PC-9 (cell line): ENCODE measurements at regions not wholly inside any gene's neighbourhood (a gene's known extent, or its start where the extent isn't known, plus 50 kb on each side); places are given as distances from the start of the nearest gene placed in this dataset.

Experiments used
- BruUV-seq: library from RNA; stranded (reverse); fragments of 400-500 nt; replicated peaks from 2 replicates; lab custom pipeline; 2021; lab: Mats Ljungman, UMichigan
- CTCF ChIA-PET: fragments of 300-600 bp; sonication (Branson Sonifier 250); formaldehyde crosslinking; loops from one replicate; lab custom pipeline; 2022; ENCODE audit warnings: antibody characterized with exemption; lab: Charles Lee
- POLR2A ChIA-PET: fragments of 300-600 bp; sonication (Branson Sonifier 250); formaldehyde crosslinking; loops from one replicate; lab custom pipeline; 2022; ENCODE audit warnings: antibody characterized with exemption; ENCODE audit not compliant: unreplicated experiment; lab: Charles Lee
- DNase-seq, 2 experiments: peaks; one replicate each; pipeline versions ENCODE4 v3.0.0 to v3.0.0-alpha.2; 2015 to 2022; ENCODE audit warnings: mixed read lengths in 1 of 2
- H2AFZ ChIP-seq: fragments of 200-600 bp; sonication (generic); 2 replicates; pipeline ENCODE4 v1.8.1; 2017; ENCODE audit warnings: antibody characterized with exemption
- H3F3A ChIP-seq: fragments of 200-600 bp; sonication (generic); 2 replicates; pipeline ENCODE4 v1.8.1; 2017; ENCODE audit warnings: antibody characterized with exemption, mild to moderate bottlenecking, low read depth; ENCODE audit not compliant: insufficient read depth
- H3K27ac ChIP-seq: fragments of 200-600 bp; sonication (generic); 2 replicates; pipeline ENCODE4 v1.6.1; 2016; ENCODE audit warnings: mixed run types
- H3K27me3 ChIP-seq: fragments of 200-600 bp; sonication (generic); 2 replicates; pipeline ENCODE4 v1.6.1; 2016; ENCODE audit warnings: low read depth, mixed run types; ENCODE audit not compliant: insufficient read depth
- H3K36me3 ChIP-seq: fragments of 200-600 bp; sonication (generic); 2 replicates; pipeline ENCODE4 v1.6.1; 2016; ENCODE audit warnings: low read depth, mixed run types
- H3K4me1 ChIP-seq: fragments of 200-600 bp; sonication (generic); replicated peaks from 2 replicates; pipeline ENCODE4 v1.6.1; 2016; ENCODE audit warnings: mixed run types; ENCODE audit not compliant: insufficient read depth
- H3K4me2 ChIP-seq: fragments of 200-600 bp; sonication (generic); 2 replicates; pipeline ENCODE4 v1.6.1; 2017; ENCODE audit warnings: mixed run types
- H3K4me3 ChIP-seq: fragments of 200-600 bp; sonication (generic); 2 replicates; pipeline ENCODE4 v1.6.1; 2016; ENCODE audit warnings: mixed run types
- H3K79me2 ChIP-seq: fragments of 200-600 bp; sonication (generic); 2 replicates; pipeline ENCODE4 v1.6.1; 2017; ENCODE audit warnings: low read depth, mixed run types
- H3K9me2 ChIP-seq: fragments of 200-600 bp; sonication (generic); 2 replicates; pipeline ENCODE4 v1.8.1; 2017; ENCODE audit warnings: mild to moderate bottlenecking; ENCODE audit not compliant: insufficient read depth
- H3K9me3 ChIP-seq: fragments of 200-600 bp; sonication (generic); 2 replicates; pipeline ENCODE4 v1.8.1; 2016; ENCODE audit warnings: low read depth; ENCODE audit not compliant: insufficient read depth
- H4K20me1 ChIP-seq: fragments of 200-600 bp; sonication (generic); 2 replicates; pipeline ENCODE4 v1.8.1; 2017; ENCODE audit not compliant: insufficient read depth
- EZH2 ChIP-seq: fragments of 200-600 bp; sonication (generic); IDR thresholded peaks from 2 replicates; pipeline ENCODE4 v1.8.0; 2017; ENCODE audit warnings: antibody characterized with exemption, low read depth
- intact Hi-C: fragments of 100-400 bp; cut with micrococcal nuclease; formaldehyde crosslinking; loops from one replicate; pipeline ENCODE4 v1.10.0; 2022; ENCODE audit not compliant: unreplicated experiment
- TF ChIP-seq, protein P1 (sequence below): fragments of 200-600 bp; sonication (generic); conservative IDR thresholded peaks from 2 replicates; pipeline ENCODE4 v1.6.1; 2017; ENCODE audit warnings: mixed run types, antibody characterized with exemption, mild to moderate bottlenecking, moderate library complexity

DNA sequence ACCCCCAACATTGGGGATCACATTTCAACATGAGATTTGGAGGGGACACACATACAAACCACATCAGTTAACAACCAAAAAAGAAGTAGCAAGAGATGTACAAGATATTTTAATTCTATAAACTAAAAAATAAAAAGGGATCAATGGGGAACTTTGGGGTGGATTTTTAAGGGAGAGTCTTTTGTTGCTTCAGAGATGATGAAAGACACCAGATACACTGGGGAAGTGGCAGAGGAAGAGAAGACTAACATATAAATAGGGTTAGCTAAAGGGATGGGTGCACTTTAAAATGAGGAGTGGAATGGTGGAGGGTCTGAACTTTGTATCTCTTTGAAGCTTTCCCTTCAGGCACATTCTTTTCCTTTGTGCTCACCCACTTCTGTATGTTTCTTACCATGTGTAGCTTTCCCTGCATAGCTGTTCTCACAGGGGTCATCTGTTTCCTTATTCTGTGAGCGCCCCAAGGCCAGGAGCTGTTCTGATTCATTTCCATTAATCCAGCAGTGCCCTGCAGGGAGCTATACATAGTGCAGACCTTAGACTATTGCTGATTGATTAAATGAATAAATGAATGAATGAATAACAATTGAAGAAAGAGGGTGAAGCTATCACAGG, 531.6 kb upstream of the KLF4 start:
- H3K27me3 ChIP-seq = no peaks in the 10 kb centered on the region
- no peaks in the 10 kb centered on the region for H3K36me3 ChIP-seq
- H3K9me2 ChIP-seq = no peaks in the 10 kb centered on the region
- H2AFZ ChIP-seq = no peak overlapping the region
- no peak overlapping the region for H3K27ac ChIP-seq
- no peak overlapping the region for H3K4me3 ChIP-seq
- intact Hi-C loops = no loop called here
- no peaks in the 10 kb centered on the region for H3K4me1 ChIP-seq
- CTCF ChIA-PET = no interaction called here
- H4K20me1 ChIP-seq = no peaks in the 10 kb centered on the region
- no peak for TF ChIP-seq EZH2
- TF ChIP-seq, protein P1, sequence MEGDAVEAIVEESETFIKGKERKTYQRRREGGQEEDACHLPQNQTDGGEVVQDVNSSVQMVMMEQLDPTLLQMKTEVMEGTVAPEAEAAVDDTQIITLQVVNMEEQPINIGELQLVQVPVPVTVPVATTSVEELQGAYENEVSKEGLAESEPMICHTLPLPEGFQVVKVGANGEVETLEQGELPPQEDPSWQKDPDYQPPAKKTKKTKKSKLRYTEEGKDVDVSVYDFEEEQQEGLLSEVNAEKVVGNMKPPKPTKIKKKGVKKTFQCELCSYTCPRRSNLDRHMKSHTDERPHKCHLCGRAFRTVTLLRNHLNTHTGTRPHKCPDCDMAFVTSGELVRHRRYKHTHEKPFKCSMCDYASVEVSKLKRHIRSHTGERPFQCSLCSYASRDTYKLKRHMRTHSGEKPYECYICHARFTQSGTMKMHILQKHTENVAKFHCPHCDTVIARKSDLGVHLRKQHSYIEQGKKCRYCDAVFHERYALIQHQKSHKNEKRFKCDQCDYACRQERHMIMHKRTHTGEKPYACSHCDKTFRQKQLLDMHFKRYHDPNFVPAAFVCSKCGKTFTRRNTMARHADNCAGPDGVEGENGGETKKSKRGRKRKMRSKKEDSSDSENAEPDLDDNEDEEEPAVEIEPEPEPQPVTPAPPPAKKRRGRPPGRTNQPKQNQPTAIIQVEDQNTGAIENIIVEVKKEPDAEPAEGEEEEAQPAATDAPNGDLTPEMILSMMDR = no peak
- no peaks in the 10 kb centered on the region for H3K9me3 ChIP-seq
- no peak overlapping the region for H3K4me2 ChIP-seq
- no peaks in the 10 kb centered on the region for H3K79me2 ChIP-seq
- no peaks in the 10 kb centered on the region for H3F3A ChIP-seq
- DNase-seq = no peak
- POLR2A ChIA-PET = no interaction called here
- no TSS peak for BruUV-seq

DNA sequence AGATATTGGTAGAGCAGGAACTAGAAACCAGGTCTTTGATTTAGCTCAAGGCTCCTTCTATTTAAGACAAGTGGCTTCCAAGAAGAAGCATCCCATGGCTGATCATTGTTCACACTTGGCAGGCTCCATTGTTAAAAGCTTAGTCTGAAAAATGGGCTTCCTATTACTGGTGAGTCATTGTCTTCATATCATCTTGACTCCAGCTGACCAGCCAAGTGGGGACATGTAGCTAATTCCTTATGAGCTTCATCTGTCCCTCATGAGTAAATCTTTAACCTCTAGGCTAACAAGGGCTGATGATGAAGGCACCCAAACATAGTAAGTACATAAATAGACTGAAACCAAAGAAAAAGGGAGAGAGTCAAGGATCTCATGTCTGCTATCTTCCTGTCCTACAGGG, 530.3 kb upstream of the KLF4 start:
- no TSS peak for BruUV-seq
- Histone ChIP-seq H3K9me2 (no peaks in the 10 kb centered on the region), H3K4me2 (no peak overlapping the region), H3K9me3 (no peaks in the 10 kb centered on the region), H3K36me3 (no peaks in the 10 kb centered on the region), H3K27me3 (no peaks in the 10 kb centered on the region), H3F3A (no peaks in the 10 kb centered on the region), H3K27ac (no peak overlapping the region), H3K4me1 (no peaks in the 10 kb centered on the region), H2AFZ (no peak overlapping the region), H3K79me2 (no peaks in the 10 kb centered on the region), H3K4me3 (no peak overlapping the region), H4K20me1 (no peaks in the 10 kb centered on the region)
- CTCF ChIA-PET = no interaction called here
- TF ChIP-seq, protein P1 = no peak
- no peak for TF ChIP-seq EZH2
- DNase-seq = no peak
- intact Hi-C loops = no loop called here
- POLR2A ChIA-PET = no interaction called here

DNA sequence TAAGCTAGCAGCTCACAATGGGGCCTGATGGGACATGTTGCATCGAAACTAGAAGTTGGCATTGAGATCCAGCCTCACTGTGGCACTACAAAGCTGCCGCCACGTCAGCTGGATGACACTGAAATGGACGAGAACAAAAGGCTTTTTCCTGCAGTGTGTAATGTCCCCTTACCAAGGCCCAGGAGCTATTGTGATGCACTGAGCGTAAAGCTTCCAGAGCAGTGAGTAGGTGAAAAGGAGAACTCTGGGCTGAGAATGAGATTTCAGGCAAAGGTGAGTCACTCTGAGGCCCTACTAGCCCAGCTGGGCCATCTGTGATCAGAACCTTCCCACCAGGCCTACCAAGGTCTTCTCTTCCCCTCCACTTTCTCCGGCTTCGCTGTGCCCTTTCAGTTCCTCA, 528.1 kb upstream of the KLF4 start:
- no peak overlapping the region for H3K4me2 ChIP-seq
- no peak for TF ChIP-seq EZH2
- TF ChIP-seq, protein P1 = no peak
- ChIA-PET POLR2A (no interaction called here), CTCF (no interaction called here)
- no peaks in the 10 kb centered on the region for H3K36me3 ChIP-seq
- BruUV-seq = no TSS peak
- H3K9me2 ChIP-seq = no peaks in the 10 kb centered on the region
- no peaks in the 10 kb centered on the region for H4K20me1 ChIP-seq
- H3F3A ChIP-seq = no peaks in the 10 kb centered on the region
- H3K27ac ChIP-seq = no peak overlapping the region
- no peak for DNase-seq
- H3K4me1 ChIP-seq = no peaks in the 10 kb centered on the region
- H2AFZ ChIP-seq = no peak overlapping the region
- no peaks in the 10 kb centered on the region for H3K79me2 ChIP-seq
- H3K9me3 ChIP-seq = no peaks in the 10 kb centered on the region
- H3K4me3 ChIP-seq = no peak overlapping the region
- H3K27me3 ChIP-seq = no peaks in the 10 kb centered on the region
- intact Hi-C loops = no loop called here
